Activated CD4-positive, CD25-positive, alpha-beta regulatory T cell treated with anti-CD3 and anti-CD28 coated beads, Interleukin-2, amount 50 U/mL, for 24 hours (primary cell): ENCODE measurements at regions not wholly inside any gene's neighbourhood (a gene's known extent, or its start where the extent isn't known, plus 50 kb on each side); places are given as distances from the start of the nearest gene placed in this dataset.

Experiments
- ATAC-seq, 2 donors: fragments of 150-1000 bp; cut with Tn5 transposase; one replicate each; pipeline ENCODE4 v1.10.0; 2021; ENCODE audit warnings: mild to moderate bottlenecking in 1 of 2, moderate library complexity in 1 of 2

GRCh38 chr18:10289251-10289650 lies 165.2 kb upstream of the APCDD1 start:
- no peak for ATAC-seq

GRCh38 chr18:10289951-10290637 lies 164.3 kb upstream of the APCDD1 start:
- ATAC-seq = no peak

- no peak for ATAC-seq
Measured at GRCh38 chr18:10290638-10291235, 163.7 kb upstream of the APCDD1 start.

- no peak for ATAC-seq
Measured at GRCh38 chr18:10291568-10291981, 162.9 kb upstream of the APCDD1 start.

GRCh38 chr18:10293966-10294365 lies 160.5 kb upstream of the APCDD1 start:
- ATAC-seq = no peak

GRCh38 chr18:10295751-10296150 lies 158.7 kb upstream of the APCDD1 start:
- no peak for ATAC-seq

GRCh38 chr18:10296491-10296890 lies 157.9 kb upstream of the APCDD1 start:
- no peak for ATAC-seq

- ATAC-seq = no peak
Measured at GRCh38 chr18:10297086-10297485, 157.3 kb upstream of the APCDD1 start.

GRCh38 chr18:10298346-10298745 lies 156.1 kb upstream of the APCDD1 start:
- no peak for ATAC-seq

- ATAC-seq = no peak
Measured at GRCh38 chr18:10299643-10300042, 154.8 kb upstream of the APCDD1 start.

- ATAC-seq = no peak
Measured at GRCh38 chr18:10300739-10301138, 153.7 kb upstream of the APCDD1 start.

GRCh38 chr18:10301831-10302483 lies 152.5 kb upstream of the APCDD1 start:
- ATAC-seq = no peak

- no peak for ATAC-seq
Measured at GRCh38 chr18:10303171-10303570, 151.3 kb upstream of the APCDD1 start.

GRCh38 chr18:10304853-10305252 lies 149.6 kb upstream of the APCDD1 start:
- no peak for ATAC-seq

GRCh38 chr18:10306779-10307178 lies 147.7 kb upstream of the APCDD1 start:
- ATAC-seq = no peak

GRCh38 chr18:10308154-10308553 lies 146.3 kb upstream of the APCDD1 start:
- no peak for ATAC-seq

- ATAC-seq = no peak
Measured at GRCh38 chr18:10310626-10311025, 143.8 kb upstream of the APCDD1 start.

- ATAC-seq = no peak
Measured at GRCh38 chr18:10312326-10313015, 142.0 kb upstream of the APCDD1 start.

- ATAC-seq = no peak
Measured at GRCh38 chr18:10313016-10313342, 141.5 kb upstream of the APCDD1 start.

GRCh38 chr18:10314066-10314465 lies 140.4 kb upstream of the APCDD1 start:
- ATAC-seq = no peak

GRCh38 chr18:10315522-10315921 lies 138.9 kb upstream of the APCDD1 start:
- no peak for ATAC-seq

- no peak for ATAC-seq
Measured at GRCh38 chr18:10316778-10317177, 137.7 kb upstream of the APCDD1 start.

GRCh38 chr18:10317864-10318690 lies 136.4 kb upstream of the APCDD1 start:
- ATAC-seq = no peak
